SK-N-SH treated with all-trans-retinoic acid at 6 μM for 48 hours (cell line): ENCODE measurements at regions not wholly inside any gene's neighbourhood (a gene's known extent, or its start where the extent isn't known, plus 50 kb on each side); places are given as distances from the start of the nearest gene placed in this dataset.

Experiments
- CSRNP3 ChIP-seq: fragments of 250-450 bp; sonication (Bioruptor Pico); IDR thresholded peaks from 2 replicates; pipeline ENCODE4 v1.5.1; 2021; ENCODE audit warnings: mild to moderate bottlenecking, moderate library complexity
- ISL1 ChIP-seq: fragments of 250-450 bp; sonication (Bioruptor Pico); IDR thresholded peaks from 2 replicates; pipeline ENCODE4 v2.1.2; 2022; ENCODE audit warnings: mild to moderate bottlenecking, moderate library complexity
- RARB ChIP-seq: fragments of 250-450 bp; sonication (Bioruptor Pico); IDR thresholded peaks from 2 replicates; pipeline ENCODE4 v1.8.0; 2021; ENCODE audit warnings: mild to moderate bottlenecking, moderate library complexity
- TCF4 ChIP-seq: fragments of 250-450 bp; sonication (Bioruptor Pico); IDR thresholded peaks from 2 replicates; pipeline ENCODE4 v1.8.0; 2021; ENCODE audit warnings: mild to moderate bottlenecking, moderate library complexity, borderline replicate concordance
- TOX ChIP-seq: fragments of 250-450 bp; sonication (Bioruptor Pico); IDR thresholded peaks from 2 replicates; pipeline ENCODE4 v1.8.0; 2021; ENCODE audit warnings: mild to moderate bottlenecking, moderate library complexity, borderline replicate concordance
- ZFP30 ChIP-seq: fragments of 450-650 bp; formaldehyde crosslinking; IDR thresholded peaks from 2 replicates; pipeline ENCODE4 v1.5.0; 2022; ENCODE audit warnings: mild to moderate bottlenecking, moderate library complexity
- ZNF8 ChIP-seq: fragments of 450-650 bp; formaldehyde crosslinking; IDR thresholded peaks from 2 replicates; pipeline ENCODE4 v1.5.0; 2020; ENCODE audit warnings: mild to moderate bottlenecking, moderate library complexity

- TF ChIP-seq TCF4 = no peak
- no peak for TF ChIP-seq ZNF8 (CRISPR knock-in tag)
- no peak for TF ChIP-seq ZFP30 (CRISPR knock-in tag)
- TF ChIP-seq ISL1 = no peak
- TF ChIP-seq CSRNP3 (CRISPR knock-in tag) = no peak
- no peak for TF ChIP-seq RARB (CRISPR knock-in tag)
- no peak for TF ChIP-seq TOX (CRISPR knock-in tag)
These were observed 1061.6 kb upstream of the FAM98A start for GRCh38 chr2:34660741-34661140.
